HG02571 (cell line): ENCODE measurements at regions not wholly inside any gene's neighbourhood (a gene's known extent, or its start where the extent isn't known, plus 50 kb on each side); places are given as distances from the start of the nearest gene placed in this dataset.

Source experiments
- ATAC-seq: cut with Tn5 transposase; IDR thresholded peaks from one replicate; pipeline ENCODE4 v1.9.1; 2021; ENCODE audit warnings: mild to moderate bottlenecking, moderate library complexity; ENCODE audit not compliant: unreplicated experiment

DNA sequence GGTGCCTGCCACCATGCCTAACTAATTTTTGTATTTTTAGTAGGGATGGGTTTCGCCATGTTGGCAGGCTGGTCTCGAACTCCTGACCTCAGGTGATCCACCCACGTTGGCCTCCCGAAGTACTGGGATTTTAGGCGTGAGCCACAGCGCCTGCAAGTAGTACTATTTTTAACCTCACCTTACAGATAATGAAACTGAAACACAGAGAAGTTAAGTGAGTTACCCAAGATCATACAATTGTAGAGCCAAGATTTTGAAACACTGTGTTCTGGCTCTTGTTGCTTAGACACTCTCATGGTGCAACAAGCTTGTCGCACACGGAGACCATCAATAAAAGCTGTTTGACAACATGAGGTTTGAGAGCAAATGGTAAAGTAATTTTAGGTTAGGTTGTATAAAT lies 159.1 kb upstream of the LMNTD1 start:
- ATAC-seq: no peak

DNA sequence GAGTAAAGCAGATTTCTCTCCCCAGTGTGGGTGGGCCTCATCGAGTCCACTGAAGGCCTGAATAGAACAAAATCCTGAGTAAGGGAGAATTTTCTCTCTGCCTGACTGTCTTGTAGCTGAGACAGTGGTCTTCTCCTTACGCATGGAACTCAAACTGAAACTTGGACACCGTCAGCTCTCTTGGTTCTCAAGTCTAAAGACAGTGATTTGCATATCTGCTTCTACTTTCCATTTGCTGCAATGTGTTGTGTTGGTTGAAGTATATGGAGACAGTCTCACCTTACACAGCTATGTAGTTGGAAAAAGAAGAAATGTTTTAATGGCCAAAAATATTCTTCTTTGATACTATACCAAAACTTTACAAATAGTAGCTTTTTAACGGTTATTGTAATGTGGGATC lies 160.2 kb upstream of the LMNTD1 start:
- ATAC-seq: peak; percentile 99

DNA sequence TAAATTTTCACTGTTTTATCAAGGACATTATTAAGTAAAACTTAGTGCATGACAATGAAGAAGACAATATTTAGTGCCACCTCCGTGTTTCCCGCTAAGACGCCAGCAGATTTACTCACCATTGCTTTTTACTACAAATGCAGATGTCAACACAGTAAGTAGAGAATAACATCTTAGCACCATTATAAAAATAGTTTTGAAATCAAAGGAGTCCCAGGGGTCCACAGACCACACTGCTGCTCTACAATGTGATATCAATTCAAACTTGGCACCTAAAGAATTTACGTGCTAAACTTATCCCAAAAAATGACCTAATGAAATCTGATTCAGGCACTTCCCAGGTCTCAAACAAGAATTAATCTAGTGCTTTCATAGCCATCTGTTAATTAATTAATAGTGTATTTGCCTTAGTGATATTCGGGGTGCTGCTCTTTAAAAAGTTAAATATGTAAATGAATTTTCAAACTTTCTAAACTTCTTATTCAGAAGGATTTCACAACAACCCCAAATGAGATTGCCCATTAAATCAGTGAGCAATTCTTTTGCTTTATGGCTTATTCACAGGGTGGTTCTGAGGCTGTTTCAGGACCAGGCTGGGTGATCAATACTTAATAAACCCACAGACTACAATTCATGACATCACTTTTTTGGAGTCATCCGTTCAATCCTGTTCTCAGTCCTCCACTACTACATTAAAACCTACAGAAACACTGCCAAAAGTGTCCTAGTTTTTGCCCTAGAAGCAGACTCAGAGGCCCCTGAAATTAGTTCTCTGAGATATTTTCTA lies 161.3 kb upstream of the LMNTD1 start:
- ATAC-seq: no peak

DNA sequence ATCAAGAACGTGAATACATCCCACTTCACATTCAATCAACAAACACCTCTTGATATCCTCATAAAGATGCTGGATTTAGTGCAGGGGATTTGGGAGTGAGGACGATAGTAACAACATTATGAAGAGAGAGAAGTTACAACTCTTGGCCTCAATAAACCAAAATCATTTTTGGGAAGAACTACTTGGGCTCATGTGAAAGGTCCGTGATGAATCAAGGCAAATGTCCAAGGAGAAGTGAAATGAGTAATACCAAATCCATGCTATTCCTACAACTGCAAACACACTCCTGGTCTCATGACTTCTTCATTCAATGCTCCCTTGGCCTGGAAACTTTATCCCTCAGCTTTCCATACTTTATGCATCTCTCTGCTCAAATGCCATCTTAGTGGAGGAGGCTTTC lies 162.0 kb upstream of the LMNTD1 start:
- no peak for ATAC-seq

DNA sequence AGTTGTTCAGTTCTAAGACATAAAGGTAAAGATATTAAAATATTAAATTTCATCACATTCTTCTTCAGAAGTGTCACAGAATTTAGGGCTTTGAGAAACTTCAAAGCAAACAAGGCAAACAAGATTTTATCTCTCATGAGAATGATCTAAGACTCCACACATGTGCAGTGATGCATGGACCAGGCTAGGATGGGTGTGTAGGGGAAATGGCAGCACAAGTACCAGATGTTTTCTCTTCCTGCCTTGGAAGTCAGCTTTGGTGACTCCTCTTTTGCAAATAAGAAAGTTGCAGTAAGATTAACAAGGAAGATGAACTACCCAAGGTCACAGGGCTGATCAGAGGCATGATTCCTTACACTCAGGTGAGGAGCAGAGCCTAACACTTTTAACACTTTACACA lies 163.8 kb upstream of the LMNTD1 start:
- ATAC-seq: no peak

GRCh38 chr12:25717552-25717951 lies 164.5 kb upstream of the LMNTD1 start:
- no peak for ATAC-seq

DNA sequence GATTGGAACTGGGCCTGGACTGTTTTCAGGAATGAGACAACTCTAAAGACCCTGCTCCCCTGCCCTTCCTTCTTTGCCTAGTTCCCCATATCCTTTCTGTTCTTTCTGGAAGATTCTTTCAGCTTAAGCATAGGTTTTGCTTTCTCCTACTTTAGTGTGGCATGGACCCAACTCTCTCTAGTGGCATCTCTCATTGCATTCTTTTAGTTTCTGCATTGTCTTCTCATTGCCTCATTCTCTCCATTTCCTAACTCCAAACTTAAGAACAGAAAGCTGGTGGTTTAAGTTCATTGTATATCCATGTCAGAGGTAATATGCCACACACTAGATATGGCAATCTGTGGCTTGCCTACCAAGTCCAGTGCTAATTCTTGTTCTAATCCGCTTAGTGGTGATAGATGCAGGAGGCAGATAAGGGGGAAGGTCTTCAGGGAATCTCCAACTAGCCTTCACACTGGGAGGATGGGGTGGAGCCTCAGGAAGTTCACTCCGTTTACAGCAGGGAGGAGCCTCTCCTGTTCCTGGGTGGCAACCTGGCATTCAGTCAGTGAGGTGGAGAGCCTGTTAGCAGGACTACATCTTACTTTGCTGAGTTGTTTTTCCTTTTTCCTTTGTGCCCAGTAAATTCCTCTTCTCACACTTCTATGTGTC lies 165.1 kb upstream of the LMNTD1 start:
- ATAC-seq: no peak

- no peak for ATAC-seq
These were observed 166.4 kb upstream of the LMNTD1 start for GRCh38 chr12:25719505-25719904.

DNA sequence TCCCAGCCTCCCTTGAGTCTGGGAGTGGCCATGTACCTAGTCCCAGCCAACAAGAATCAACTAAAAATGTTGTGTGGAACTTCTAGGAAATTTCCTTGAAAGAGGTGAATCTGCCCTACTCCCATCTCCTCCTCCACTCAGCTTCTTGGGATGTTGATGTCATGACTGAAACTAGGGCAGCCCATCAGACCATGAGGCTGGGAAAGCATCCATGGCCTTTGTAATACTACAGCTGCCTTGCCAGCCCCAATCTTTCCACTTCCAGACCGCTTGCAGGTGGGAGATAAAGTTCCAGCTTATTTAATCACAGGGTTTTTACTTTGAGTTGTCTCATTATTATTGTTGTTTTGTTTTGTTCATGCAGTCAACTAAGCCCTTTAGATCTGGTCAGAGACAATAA lies 170.3 kb upstream of the LMNTD1 start:
- no peak for ATAC-seq

DNA sequence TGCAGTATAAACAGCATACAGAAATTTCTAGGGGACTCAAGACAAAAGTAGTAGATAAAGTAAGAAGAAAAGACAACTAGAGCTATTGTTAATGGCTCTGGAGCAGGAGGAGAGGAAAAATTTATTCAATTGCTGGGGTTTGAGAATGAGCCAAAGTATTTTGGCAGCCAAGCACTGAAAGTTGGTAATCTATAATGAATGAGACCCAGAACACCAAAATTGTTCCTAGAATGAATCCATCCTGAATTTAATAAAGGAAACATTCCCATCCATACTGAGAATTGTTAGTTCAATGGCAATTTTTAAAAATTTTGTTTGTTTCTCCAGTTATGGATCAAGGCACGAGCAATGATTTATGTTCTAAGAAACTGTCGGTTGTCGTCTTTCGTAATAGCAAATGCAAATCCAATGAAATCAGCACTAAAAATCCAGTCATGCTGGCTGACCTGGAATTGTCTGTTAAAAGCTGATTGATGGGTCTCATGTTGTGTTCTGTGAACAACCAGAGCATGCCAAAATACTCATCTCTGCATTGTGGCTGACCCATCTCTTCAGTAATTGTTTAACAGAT lies 170.9 kb upstream of the LMNTD1 start:
- no peak for ATAC-seq

DNA sequence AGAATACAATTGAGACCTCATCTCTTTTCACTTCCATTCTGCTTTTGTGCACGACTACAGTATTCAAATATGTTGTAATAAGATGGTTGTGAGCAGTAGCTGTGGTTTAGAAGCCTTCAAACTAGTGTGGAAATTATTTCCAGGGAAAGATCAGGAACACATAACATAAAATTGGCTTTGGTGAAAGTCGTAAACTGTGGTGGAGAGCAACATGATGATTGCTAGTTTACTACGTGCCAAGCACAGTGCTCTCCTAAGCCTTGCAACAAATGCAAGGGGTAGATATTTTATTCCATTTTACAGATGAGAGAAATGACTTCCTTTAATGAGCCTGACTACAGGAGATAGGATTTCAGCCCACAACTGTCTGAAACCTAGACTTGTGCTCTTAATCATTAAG lies 172.4 kb upstream of the LMNTD1 start:
- ATAC-seq: no peak

GRCh38 chr12:25725931-25726330 lies 172.8 kb upstream of the LMNTD1 start:
- no peak for ATAC-seq

DNA sequence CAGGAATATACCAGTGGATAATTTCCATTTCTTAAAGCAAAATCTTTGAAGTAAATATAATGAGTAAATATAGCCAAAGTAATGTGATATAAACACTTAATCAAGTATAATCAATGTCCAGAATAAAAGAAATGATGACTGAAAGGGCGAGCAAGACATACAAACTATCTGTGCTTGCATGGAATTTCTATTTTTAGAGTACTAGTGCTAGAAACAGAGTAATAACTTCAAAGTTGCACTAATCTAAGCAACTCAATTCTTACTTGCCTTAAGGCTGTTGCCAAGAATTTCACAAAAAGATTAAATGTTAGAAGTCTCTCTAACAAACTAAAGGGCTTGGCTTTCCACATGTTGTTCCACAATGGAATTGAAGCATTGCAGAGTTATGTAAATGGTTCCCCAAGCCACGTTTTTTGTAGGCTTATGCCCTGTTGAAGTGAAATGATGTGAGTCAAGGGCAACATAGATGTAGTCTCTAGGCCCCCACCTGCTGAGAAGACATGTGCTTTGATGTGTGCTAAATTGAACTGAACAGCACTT lies 175.0 kb upstream of the LMNTD1 start:
- no peak for ATAC-seq

DNA sequence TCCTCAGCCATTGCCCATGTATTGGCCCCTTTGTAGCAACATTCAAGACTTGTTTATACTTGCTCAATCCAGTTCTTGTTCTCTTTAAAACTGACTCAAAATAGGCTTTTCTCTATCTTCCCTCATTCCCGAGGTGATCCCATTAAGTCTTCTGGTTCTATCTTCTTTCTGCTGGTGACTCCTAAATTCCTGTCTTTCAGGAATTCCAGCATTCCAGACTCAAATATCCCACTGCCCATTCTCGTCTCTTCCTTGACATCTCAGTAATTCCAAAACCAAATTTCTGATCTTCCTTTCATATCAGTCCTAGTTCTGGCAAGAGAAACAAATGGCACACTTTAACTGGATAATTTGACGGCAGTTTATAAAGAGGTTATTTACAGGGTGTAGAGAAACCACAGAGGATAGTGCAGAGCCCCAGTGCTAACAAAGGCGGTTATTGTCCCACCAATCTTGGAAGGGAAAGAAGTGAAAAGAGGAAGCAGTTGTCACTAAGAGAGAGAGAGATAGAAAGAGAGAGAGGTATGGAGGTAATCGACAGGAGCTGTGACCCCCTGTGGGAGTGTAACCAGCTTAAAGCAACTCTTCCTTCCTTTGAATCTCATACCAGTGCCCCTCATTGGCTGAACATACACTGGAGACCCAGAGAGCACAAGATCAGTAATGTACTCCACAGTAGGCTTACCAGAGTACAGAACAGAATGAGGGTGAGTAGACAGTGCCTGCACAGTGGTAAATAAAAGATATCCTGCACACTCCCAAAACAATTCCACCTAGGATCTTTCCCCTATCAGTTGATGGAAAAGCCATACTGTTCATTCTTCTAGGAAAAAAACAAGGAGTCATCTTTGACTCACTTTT lies 177.6 kb upstream of the LMNTD1 start:
- no peak for ATAC-seq

- ATAC-seq: no peak
These were observed 180.5 kb upstream of the LMNTD1 start for GRCh38 chr12:25733541-25733940.

- ATAC-seq: peak; percentile 58
These were observed 181.6 kb upstream of the LMNTD1 start for GRCh38 chr12:25734529-25735180.

GRCh38 chr12:25740617-25741016 lies 187.5 kb upstream of the LMNTD1 start:
- no peak for ATAC-seq

DNA sequence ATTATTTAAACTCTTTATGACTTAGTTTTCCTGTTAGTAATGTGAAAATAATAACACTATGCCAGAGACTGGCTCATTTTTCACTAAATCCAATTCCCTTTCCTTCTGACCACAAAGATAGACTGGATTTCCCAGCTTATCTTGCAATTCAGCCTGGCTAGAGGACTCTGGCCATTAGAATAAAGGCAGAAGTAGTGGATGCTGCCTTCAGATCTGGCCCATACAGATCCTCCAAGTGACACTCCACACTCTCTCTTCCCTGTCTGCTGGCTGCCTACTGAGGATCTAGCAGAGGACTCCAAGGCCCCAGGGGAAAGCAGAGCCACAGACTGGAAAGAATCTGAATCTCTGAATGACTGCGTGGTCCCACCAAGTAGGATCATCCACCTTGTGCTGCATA lies 188.8 kb upstream of the LMNTD1 start:
- no peak for ATAC-seq

DNA sequence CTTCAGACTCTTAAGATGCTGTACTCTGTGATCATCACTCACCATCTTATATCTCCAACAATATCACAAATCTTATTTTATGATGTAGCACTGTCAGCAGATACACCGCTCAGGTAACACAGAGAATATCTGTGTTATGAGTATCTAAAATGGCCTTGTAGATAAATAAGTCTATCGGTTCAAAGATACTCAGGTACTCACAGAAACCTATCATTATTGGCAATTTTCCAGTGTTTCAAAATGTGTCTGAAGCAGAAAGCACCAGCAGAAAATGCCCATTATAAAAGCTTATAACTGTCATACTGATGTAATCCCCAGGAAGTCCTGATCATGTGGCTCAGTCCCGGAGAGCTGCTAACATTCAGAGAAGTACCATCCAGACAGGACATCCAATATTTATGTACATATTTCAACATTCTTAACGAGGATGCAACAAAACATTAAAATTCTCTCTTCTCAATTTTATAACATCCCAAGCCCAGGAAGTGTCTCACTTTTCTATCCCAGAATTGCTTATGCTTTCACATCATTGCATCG lies 190.7 kb upstream of the LMNTD1 start:
- no peak for ATAC-seq

DNA sequence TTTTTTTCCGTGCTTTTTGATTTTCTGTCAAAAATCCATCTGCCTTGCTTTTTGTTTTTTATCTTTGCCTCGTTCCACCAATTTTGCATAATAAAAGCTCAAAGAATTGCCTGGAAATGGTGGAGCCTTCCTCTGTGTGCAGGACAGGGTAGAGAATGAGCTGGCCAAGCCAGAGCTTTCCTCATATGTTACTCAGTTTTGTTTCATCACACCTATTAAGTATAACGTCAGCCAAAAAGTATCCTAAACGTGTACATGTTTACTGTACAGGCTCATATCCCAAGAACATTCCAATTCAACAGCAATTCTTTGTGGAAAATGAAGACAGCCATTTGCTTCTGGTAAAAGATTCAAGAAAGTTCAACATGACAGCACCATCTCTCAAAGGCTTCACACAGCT lies 191.2 kb upstream of the LMNTD1 start:
- no peak for ATAC-seq
